Stimulated activated CD8-positive, alpha-beta memory T cell treated with anti-CD3 and anti-CD28 coated beads, Interleukin-7, amount 100 ng/mL, for 24 hours (primary cell): ENCODE measurements at regions not wholly inside any gene's neighbourhood (a gene's known extent, or its start where the extent isn't known, plus 50 kb on each side); places are given as distances from the start of the nearest gene placed in this dataset.

Experiments used
- DNase-seq: peaks from one replicate; pipeline ENCODE4 v3.0.0-alpha.2; 2020; ENCODE audit warnings: low read depth

- no peak for DNase-seq
These were observed 166.9 kb downstream of the SEC14L1 start for GRCh38 chr17:77307479-77308198.

GRCh38 chr17:77308861-77309726, 168.3 kb downstream of the SEC14L1 start:
- no peak for DNase-seq

GRCh38 chr17:77310336-77310735, 169.6 kb downstream of the SEC14L1 start:
- DNase-seq = no peak

- no peak for DNase-seq
These were observed 170.7 kb downstream of the SEC14L1 start for GRCh38 chr17:77311371-77311981.

GRCh38 chr17:77312061-77312701, 171.4 kb downstream of the SEC14L1 start:
- no peak for DNase-seq

- DNase-seq = no peak
These were observed 172.2 kb downstream of the SEC14L1 start for GRCh38 chr17:77312786-77313599.

- DNase-seq = no peak
These were observed 173.1 kb downstream of the SEC14L1 start for GRCh38 chr17:77313831-77314230.

GRCh38 chr17:77314601-77315000, 173.8 kb downstream of the SEC14L1 start:
- DNase-seq = no peak

GRCh38 chr17:77315010-77315409, 174.2 kb downstream of the SEC14L1 start:
- DNase-seq = no peak

GRCh38 chr17:77315551-77316190, 174.9 kb downstream of the SEC14L1 start:
- DNase-seq = no peak

- DNase-seq = no peak
These were observed 175.4 kb downstream of the SEC14L1 start for GRCh38 chr17:77316191-77316641.

GRCh38 chr17:77316651-77317050, 175.9 kb downstream of the SEC14L1 start:
- DNase-seq = no peak

- DNase-seq = no peak
These were observed 176.5 kb downstream of the SEC14L1 start for GRCh38 chr17:77317091-77317750.

- no peak for DNase-seq
These were observed 177.3 kb downstream of the SEC14L1 start for GRCh38 chr17:77318021-77318420.

GRCh38 chr17:77318491-77319210, 177.9 kb downstream of the SEC14L1 start:
- no peak for DNase-seq

GRCh38 chr17:77319211-77320043, 178.7 kb downstream of the SEC14L1 start:
- DNase-seq = no peak

GRCh38 chr17:77320044-77320440, 179.3 kb downstream of the SEC14L1 start:
- no peak for DNase-seq

- no peak for DNase-seq
These were observed 179.9 kb downstream of the SEC14L1 start for GRCh38 chr17:77320485-77321256.
